Heart left ventricle (tissue), 16 donors: ENCODE measurements at regions not wholly inside any gene's neighbourhood (a gene's known extent, or its start where the extent isn't known, plus 50 kb on each side); places are given as distances from the start of the nearest gene placed in this dataset.

Source experiments
- ATAC-seq, 4 donors: fragments of 200-7000 bp; cut with Tn5 transposase; one replicate each; pipeline ENCODE4 v1.9.1; 2020 to 2022; ENCODE audit warnings: moderate library complexity in 4 of 4, mild to moderate bottlenecking in 3 of 4, moderate number of reproducible peaks in 1 of 4
- DNase-seq, 5 donors: peaks; one replicate each; pipeline ENCODE4 v3.0.0-alpha.2; 2020
- H3K27ac ChIP-seq, 12 donors: fragments of 200-600 bp; sonication (generic) in 4 of 12; one replicate each; pipeline versions ENCODE4 v1.5.0 to v1.8.0; 2016 to 2022; ENCODE audit warnings: mild to moderate bottlenecking in 2 of 12
- H3K27me3 ChIP-seq, 9 donors: fragments of 200-600 bp; sonication (generic) in 2 of 9; one replicate each; pipeline versions ENCODE4 v1.5.1 to v1.8.0; 2016 to 2022; ENCODE audit warnings: mild to moderate bottlenecking in 3 of 9
- H3K36me3 ChIP-seq, 9 donors: fragments of 200-600 bp; sonication (generic) in 2 of 9; one replicate each; pipeline versions ENCODE4 v1.5.0 to v1.8.0; 2018 to 2022; ENCODE audit warnings: mild to moderate bottlenecking in 2 of 9
- H3K4me1 ChIP-seq, 12 donors: fragments of 200-600 bp; sonication (generic) in 4 of 12; one replicate each; pipeline versions ENCODE4 v1.5.0 to v1.8.0; 2016 to 2022; ENCODE audit warnings: mild to moderate bottlenecking in 3 of 12
- H3K4me3 ChIP-seq, 12 donors: fragments of 200-600 bp; sonication (generic) in 4 of 12; one replicate each; pipeline versions ENCODE4 v1.5.0 to v1.8.0; 2017 to 2022; ENCODE audit warnings: mild to moderate bottlenecking in 9 of 12, moderate library complexity in 4 of 12
- H3K9me3 ChIP-seq, 12 donors: fragments of 200-600 bp; sonication (generic) in 4 of 12; one replicate each; pipeline versions ENCODE4 v1.5.0 to v1.8.0; 2016 to 2022; ENCODE audit warnings: mild to moderate bottlenecking in 1 of 12
- POLR2A ChIP-seq, 2 donors: fragments of 450-650 bp; IDR thresholded peaks; one replicate each; pipeline ENCODE4 v1.6.1; 2017; ENCODE audit warnings: antibody characterized with exemption in 2 of 2, mild to moderate bottlenecking in 2 of 2, moderate library complexity in 2 of 2
- WGBS, 4 donors: extraction: QIAGEN DNeasy Blood & Tissue Kit in 2 of 4; methylation state at CpG; one replicate each; pipeline versions ENCODE4 v1.1.5 to v1.1.7; 2013 to 2018; 5-methylcytosine and 5-hydroxymethylcytosine counted together
- intact Hi-C, 10 donors: fragments of 100-400 bp; cut with DNase I; formaldehyde crosslinking; loops; one replicate each; pipeline versions ENCODE4 v1.11.1 to v1.14.2; 2022
- TF ChIP-seq, protein P1 (sequence below), 12 donors: fragments of 200-600 bp; sonication (generic) in 4 of 12; IDR thresholded peaks; one replicate each; pipeline versions ENCODE4 v1.5.0 to v1.8.0; 2018 to 2022; ENCODE audit warnings: antibody characterized with exemption in 12 of 12, mild to moderate bottlenecking in 5 of 12
- donor health status: ischemic (EF 13 %, LVEDD 7.1; RV severe dilation, severe dysfunction).
- donor health status: healthy with polysubstance abuse.
- donor health status: DM: no; HTN: yes; CAD: no.
- donor health status: DM: no; HTN: no; CAD: no.
- donor health status: ischemic (EF 25% LVEDD 6.9; RV normal size, moderate dysfunction).
- donor health status: ischemic (EF 25% LVEDD 5.7; RV mildly dilated, moderate dysfunction).
- donor health status: healthy.
- donor health status: DM: yes; HTN: yes; CAD: no.
- donor health status: ischemic (EF 35%, LVEDD 5.7; RV mildly dilated, moderate dysfunction).
- donor health status: nonischemic (EF 11% LVEDD 7.7; RV severe dilation, severe dysfunction).
- donor health status: DM: yes; HTN: yes; CAD: no.
- donor health status: PGD.
- donor health status: ischemic (EF 29% LVEDD 5.4; RV normal size, mild dysfunction).
- donor health status: nonischemic (EF 23%, LVEDD 6.1; RV moderate dilation, normal function).

GRCh38 chr12:115468087-115468510 is 784.1 kb upstream of the TBX3 start:
- WGBS, 4 donors = 56 to 88% (median 69%) methylated on average over 4 of the region's 4 CpGs
- peaks cover 0 to 6% (median 0%) of the 10 kb centered on the region in 9 donors for H3K27me3 ChIP-seq
- H3K27ac ChIP-seq = no peak overlapping the region
- intact Hi-C loops = no loop called here
- no peak overlapping the region for H3K4me3 ChIP-seq
- TF ChIP-seq POLR2A (IDR thresholded peaks at IDR 0.05) = no peak
- TF ChIP-seq, protein P1, sequence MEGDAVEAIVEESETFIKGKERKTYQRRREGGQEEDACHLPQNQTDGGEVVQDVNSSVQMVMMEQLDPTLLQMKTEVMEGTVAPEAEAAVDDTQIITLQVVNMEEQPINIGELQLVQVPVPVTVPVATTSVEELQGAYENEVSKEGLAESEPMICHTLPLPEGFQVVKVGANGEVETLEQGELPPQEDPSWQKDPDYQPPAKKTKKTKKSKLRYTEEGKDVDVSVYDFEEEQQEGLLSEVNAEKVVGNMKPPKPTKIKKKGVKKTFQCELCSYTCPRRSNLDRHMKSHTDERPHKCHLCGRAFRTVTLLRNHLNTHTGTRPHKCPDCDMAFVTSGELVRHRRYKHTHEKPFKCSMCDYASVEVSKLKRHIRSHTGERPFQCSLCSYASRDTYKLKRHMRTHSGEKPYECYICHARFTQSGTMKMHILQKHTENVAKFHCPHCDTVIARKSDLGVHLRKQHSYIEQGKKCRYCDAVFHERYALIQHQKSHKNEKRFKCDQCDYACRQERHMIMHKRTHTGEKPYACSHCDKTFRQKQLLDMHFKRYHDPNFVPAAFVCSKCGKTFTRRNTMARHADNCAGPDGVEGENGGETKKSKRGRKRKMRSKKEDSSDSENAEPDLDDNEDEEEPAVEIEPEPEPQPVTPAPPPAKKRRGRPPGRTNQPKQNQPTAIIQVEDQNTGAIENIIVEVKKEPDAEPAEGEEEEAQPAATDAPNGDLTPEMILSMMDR (IDR thresholded peaks at IDR 0.05) = peak in 5 of 12 donors; percentile 8 to 35 (median 16)
- ATAC-seq = peak in 2 of 4 donors; percentile 39 to 52
- peak in 1 of 5 donors; percentile 44 for DNase-seq
- no peaks in the 10 kb centered on the region for H3K36me3 ChIP-seq
- no peaks in the 10 kb centered on the region for H3K4me1 ChIP-seq
- no peaks in the 10 kb centered on the region for H3K9me3 ChIP-seq

DNA sequence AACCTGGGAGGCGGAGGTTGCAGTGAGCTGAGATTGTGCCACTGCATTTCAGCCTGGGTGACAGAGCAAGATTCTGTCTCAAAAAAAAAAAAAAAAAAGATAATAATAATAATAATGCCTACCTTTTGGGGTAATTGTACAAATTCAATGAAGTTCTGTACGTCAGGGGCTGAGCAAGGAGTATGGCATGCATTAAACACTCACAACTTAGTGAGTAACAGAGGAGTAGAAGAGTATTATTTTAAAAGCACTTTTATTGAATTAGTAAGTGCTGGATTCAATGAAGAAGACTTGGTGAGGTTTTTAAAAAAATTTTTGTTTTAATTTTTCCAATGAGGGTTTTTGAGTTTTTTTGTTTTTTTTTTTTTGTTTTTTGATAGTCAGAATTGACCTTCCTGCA is 783.6 kb upstream of the TBX3 start:
- Histone ChIP-seq H3K4me3 (no peak overlapping the region), H3K4me1 (no peaks in the 10 kb centered on the region), H3K27ac (no peak overlapping the region), H3K27me3 (peaks cover 0 to 6% (median 0%) of the 10 kb centered on the region in 9 donors), H3K9me3 (no peaks in the 10 kb centered on the region), H3K36me3 (no peaks in the 10 kb centered on the region)
- ATAC-seq (no peak), DNase-seq (no peak)
- WGBS, 4 donors = 96 to 99% (median 97%) methylated on average over 2 of the region's 2 CpGs
- no peak for TF ChIP-seq POLR2A (IDR thresholded peaks at IDR 0.05)
- TF ChIP-seq, protein P1 (IDR thresholded peaks at IDR 0.05) = no peak
- intact Hi-C loops = no loop called here

DNA sequence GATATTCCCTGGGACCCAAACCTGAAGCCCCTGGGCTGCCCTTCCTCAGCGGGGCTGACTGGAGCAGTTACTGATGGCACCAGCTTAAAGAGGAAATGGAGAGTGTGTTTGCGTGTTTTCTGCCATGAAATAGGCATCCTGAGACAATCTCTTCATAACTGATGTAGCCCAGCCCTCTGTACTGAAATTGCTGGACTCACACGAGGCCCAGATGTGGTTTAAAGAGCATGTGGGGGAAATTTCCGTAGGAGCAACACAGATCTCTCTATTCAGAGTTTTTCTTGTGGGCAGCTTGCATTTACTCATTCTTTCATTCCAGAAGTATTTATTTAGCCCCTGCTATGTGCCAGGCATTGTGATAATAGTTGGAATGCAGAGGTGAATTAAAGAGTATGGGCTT is 782.1 kb upstream of the TBX3 start:
- Histone ChIP-seq H3K4me1 (no peaks in the 10 kb centered on the region), H3K9me3 (peaks cover 0 to 11% (median 2%) of the 10 kb centered on the region in 12 donors), H3K36me3 (no peaks in the 10 kb centered on the region), H3K4me3 (no peak overlapping the region), H3K27me3 (peaks cover 0 to 6% (median 0%) of the 10 kb centered on the region in 9 donors), H3K27ac (no peak overlapping the region)
- DNase-seq = no peak
- TF ChIP-seq, protein P1 (IDR thresholded peaks at IDR 0.05) = no peak
- ATAC-seq = no peak
- 74 to 85% (median 80%) methylated on average over 4 of the region's 4 CpGs for WGBS, 4 donors
- intact Hi-C loops = no loop called here

- DNase-seq (no peak), ATAC-seq (no peak)
- Histone ChIP-seq H3K9me3 (peaks cover 0 to 14% (median 2%) of the 10 kb centered on the region in 12 donors), H3K27ac (no peak overlapping the region), H3K36me3 (no peaks in the 10 kb centered on the region), H3K4me1 (no peaks in the 10 kb centered on the region), H3K27me3 (peaks cover 0 to 6% (median 0%) of the 10 kb centered on the region in 9 donors), H3K4me3 (no peak overlapping the region)
- intact Hi-C loops = no loop called here
- TF ChIP-seq, protein P1 (IDR thresholded peaks at IDR 0.05) = no peak
- TF ChIP-seq POLR2A (IDR thresholded peaks at IDR 0.05) = no peak
- 78 to 86% (median 80%) methylated on average over 7 of the region's 7 CpGs for WGBS, 4 donors
Observed at GRCh38 chr12:115464661-115465060, 780.7 kb upstream of the TBX3 start.
